GM10248 (cell line): ENCODE measurements at regions not wholly inside any gene's neighbourhood (a gene's known extent, or its start where the extent isn't known, plus 50 kb on each side); places are given as distances from the start of the nearest gene placed in this dataset.

ENCODE experiments used
- CTCF ChIA-PET: fragments of 300-600 bp; sonication (Branson Sonifier 250); formaldehyde crosslinking; extraction: SDS; loops from one replicate; lab custom pipeline; 2021; ENCODE audit warnings: antibody characterized with exemption; lab: Yijun Ruan, JAX
- POLR2A ChIA-PET: fragments of 350-650 bp; sonication (Branson Sonifier 250); formaldehyde crosslinking; extraction: SDS; loops from one replicate; lab custom pipeline; 2020; ENCODE audit warnings: antibody characterized with exemption; lab: Yijun Ruan, JAX
- DNase-seq: peaks from one replicate; pipeline ENCODE4 v3.0.0; 2012; ENCODE audit errors: extremely low spot score
- CTCF ChIP-seq: IDR thresholded peaks from 2 replicates; pipeline ENCODE4 v1.5.1; 2012; ENCODE audit warnings: mild to moderate bottlenecking, low read depth; ENCODE audit errors: extremely low read depth, missing control alignments, control extremely low read depth

- DNase-seq, result peak; percentile 18
- ChIA-PET CTCF (interaction anchor here (0.7 to 2.5 kb wide), 21 partner anchors 10 to 309 kb away, joined by 3 to 59 read pairs (median 4); no protein-coding TSS in a partner anchor), POLR2A (no interaction called here)
- TF ChIP-seq CTCF, result peak; percentile 74
These were observed 457.4 kb downstream of the CENPC start for GRCh38 chr4:67087897-67088296.

DNA sequence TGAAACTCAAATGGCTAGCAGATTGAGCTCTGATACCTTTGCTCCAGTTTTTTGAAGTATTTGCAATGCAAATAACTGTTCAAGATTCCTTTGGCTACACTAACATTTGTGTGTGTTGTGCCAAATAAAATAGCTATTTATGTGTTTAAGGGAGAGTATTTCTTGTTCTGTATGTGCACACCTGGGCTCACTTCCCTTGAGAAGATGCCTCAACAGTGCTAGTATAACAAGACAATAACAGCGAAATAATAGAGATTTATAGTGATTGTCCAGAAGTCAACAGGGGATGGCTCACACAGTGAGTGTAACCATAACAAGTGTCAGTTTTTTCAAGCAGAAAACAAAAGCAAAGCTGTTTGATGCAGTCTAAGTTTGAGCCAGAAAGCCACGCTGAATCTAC lies 460.5 kb downstream of the CENPC start:
- TF ChIP-seq CTCF, result no peak
- POLR2A ChIA-PET, result no interaction called here
- CTCF ChIA-PET, result interaction anchor here (0.7 to 2.9 kb wide), 5 partner anchors 9 to 242 kb away, joined by 3 to 8 read pairs (median 4); no protein-coding TSS in a partner anchor
- no peak for DNase-seq

GRCh38 chr4:67083496-67083895 lies 461.8 kb downstream of the CENPC start:
- no peak for TF ChIP-seq CTCF
- no peak for DNase-seq
- ChIA-PET POLR2A (no interaction called here), CTCF (interaction anchor here (1.1 to 2.9 kb wide), 3 partner anchors 9 to 72 kb away, joined by 3 to 8 read pairs (median 3); no protein-coding TSS in a partner anchor)

DNA sequence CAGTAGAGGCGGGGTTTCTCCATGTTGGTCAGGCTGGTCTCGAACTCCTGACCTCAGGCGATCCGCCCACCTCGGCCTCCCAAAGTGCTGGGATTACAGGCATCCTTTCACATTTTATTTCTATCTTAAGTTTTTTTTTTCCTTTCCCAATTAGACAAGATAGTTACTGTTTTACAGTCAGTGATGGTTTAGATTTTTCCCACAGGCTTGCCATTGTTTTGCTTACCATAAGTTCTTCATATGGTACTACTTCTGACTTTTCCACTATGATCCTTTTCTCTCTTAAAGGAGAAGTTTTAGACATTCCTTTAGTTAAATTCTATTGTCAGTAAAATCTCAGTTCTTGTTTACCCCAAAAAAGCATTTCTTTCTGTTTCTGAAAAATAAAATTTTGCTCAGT lies 462.6 kb downstream of the CENPC start:
- POLR2A ChIA-PET, result no interaction called here
- CTCF ChIA-PET, result no interaction called here
- no peak for DNase-seq
- TF ChIP-seq CTCF, result no peak

- ChIA-PET POLR2A (no interaction called here), CTCF (no interaction called here)
- no peak for DNase-seq
- no peak for TF ChIP-seq CTCF
These were observed 465.2 kb downstream of the CENPC start for GRCh38 chr4:67080046-67080557.

DNA sequence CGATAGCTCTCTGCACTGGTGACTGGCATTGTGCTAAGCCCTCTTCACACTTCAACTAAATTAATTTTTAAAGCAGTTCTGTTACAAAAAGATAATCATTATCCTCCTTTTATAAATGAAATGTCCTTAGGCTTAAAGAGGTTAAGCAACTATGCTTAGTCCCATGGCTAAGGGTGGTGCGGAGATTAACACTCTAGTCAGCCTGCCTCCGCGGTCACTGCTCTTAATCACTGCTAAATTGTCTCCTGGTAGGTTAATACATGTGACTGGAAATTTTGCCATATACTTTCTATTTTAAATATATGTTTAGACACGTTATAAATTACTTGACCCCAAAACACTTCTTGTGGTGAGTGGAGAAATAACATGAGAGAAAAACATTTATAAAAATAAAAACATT lies 473.7 kb downstream of the CENPC start:
- no peak for TF ChIP-seq CTCF
- DNase-seq, result no peak
- POLR2A ChIA-PET, result no interaction called here
- CTCF ChIA-PET, result interaction anchor here (1.4 kb wide), 1 partner anchor 12 kb away, joined by 4 read pairs; no protein-coding TSS in a partner anchor
